Kidney capillary endothelial cell (primary cell): ENCODE measurements at regions not wholly inside any gene's neighbourhood (a gene's known extent, or its start where the extent isn't known, plus 50 kb on each side); places are given as distances from the start of the nearest gene placed in this dataset.
"Not testable (repeated sequence)": the region's sequence is repeated elsewhere in the genome, so short reads cannot be mapped to it uniquely, and the experiment has no call there.

ENCODE experiments used
- DNase-seq: peaks from one replicate; pipeline ENCODE4 v3.0.0-alpha.2; 2018; ENCODE audit warnings: low spot score

- DNase-seq, result no peak
These were observed 234.8 kb upstream of the KYNU start for GRCh38 chr2:142642650-142643049.

GRCh38 chr2:142629193-142629592, 248.3 kb upstream of the KYNU start:
- DNase-seq, result no peak

GRCh38 chr2:142621287-142621686, 256.2 kb upstream of the KYNU start:
- DNase-seq, result no peak

- DNase-seq, result no peak
These were observed 260.0 kb upstream of the KYNU start for GRCh38 chr2:142617461-142617860.

- DNase-seq, result no peak
These were observed 261.6 kb upstream of the KYNU start for GRCh38 chr2:142615876-142616275.

- DNase-seq, result not testable (repeated sequence)
These were observed 264.3 kb upstream of the KYNU start for GRCh38 chr2:142613193-142613592.

GRCh38 chr2:142605421-142605820, 272.0 kb upstream of the KYNU start:
- DNase-seq, result no peak

GRCh38 chr2:142603759-142604158, 273.7 kb upstream of the KYNU start:
- peak; percentile 9 for DNase-seq

GRCh38 chr2:142602418-142602989, 275.0 kb upstream of the KYNU start:
- DNase-seq, result no peak

- no peak for DNase-seq
These were observed 275.7 kb upstream of the KYNU start for GRCh38 chr2:142601794-142602193.

GRCh38 chr2:142599504-142599903, 278.0 kb upstream of the KYNU start:
- no peak for DNase-seq

GRCh38 chr2:142598846-142599245, 278.6 kb upstream of the KYNU start:
- DNase-seq, result no peak

- DNase-seq, result no peak
These were observed 281.0 kb upstream of the KYNU start for GRCh38 chr2:142596334-142597088.

GRCh38 chr2:142594935-142595334, 282.5 kb upstream of the KYNU start:
- no peak for DNase-seq

- DNase-seq, result no peak
These were observed 285.3 kb upstream of the KYNU start for GRCh38 chr2:142592171-142592570.

- DNase-seq, result no peak
These were observed 286.0 kb upstream of the KYNU start for GRCh38 chr2:142591420-142591819.

- DNase-seq, result no peak
These were observed 289.2 kb upstream of the KYNU start for GRCh38 chr2:142588269-142588668.

GRCh38 chr2:142586693-142587580, 290.5 kb upstream of the KYNU start:
- no peak for DNase-seq

GRCh38 chr2:142585785-142586184, 291.7 kb upstream of the KYNU start:
- no peak for DNase-seq

GRCh38 chr2:142582317-142582716, 295.1 kb upstream of the KYNU start:
- no peak for DNase-seq

GRCh38 chr2:142581491-142581890, 296.0 kb upstream of the KYNU start:
- DNase-seq, result no peak

- no peak for DNase-seq
These were observed 296.8 kb upstream of the KYNU start for GRCh38 chr2:142580691-142581090.

- DNase-seq, result no peak
These were observed 301.9 kb upstream of the KYNU start for GRCh38 chr2:142575561-142575960.
